Osteoblast (primary cell): ENCODE measurements at regions not wholly inside any gene's neighbourhood (a gene's known extent, or its start where the extent isn't known, plus 50 kb on each side); places are given as distances from the start of the nearest gene placed in this dataset.
A peak's percentile ranks its signal among the peaks of the same experiment; 100 is the strongest.

Experiments used
- DNase-seq: peaks from one replicate; pipeline ENCODE4 v3.0.0; 2011; ENCODE audit warnings: low spot score, mixed read lengths; ENCODE audit not compliant: insufficient read length; ENCODE audit errors: missing footprints
- H2AFZ ChIP-seq: 2 replicates; pipeline ENCODE4 v1.6.0; 2011; ENCODE audit warnings: mild to moderate bottlenecking, low read length
- H3K27ac ChIP-seq: 2 replicates; pipeline ENCODE4 v1.5.1; 2011; ENCODE audit warnings: mild to moderate bottlenecking, low read depth, low read length, moderate library complexity
- H3K27me3 ChIP-seq: 2 replicates; pipeline ENCODE4 v1.6.0; 2012; ENCODE audit warnings: mild to moderate bottlenecking, control low read depth, inconsistent platforms, low read length, moderate library complexity; ENCODE audit not compliant: insufficient read depth
- H3K36me3 ChIP-seq: 2 replicates; pipeline ENCODE4 v1.5.1; 2011; ENCODE audit warnings: mild to moderate bottlenecking, low read length, control low read depth, moderate library complexity; ENCODE audit not compliant: insufficient read depth
- H3K4me1 ChIP-seq: 2 replicates; pipeline ENCODE4 v1.5.1; 2011; ENCODE audit warnings: mild to moderate bottlenecking, low read length, control low read depth, moderate library complexity; ENCODE audit not compliant: insufficient read depth
- H3K4me2 ChIP-seq: 2 replicates; pipeline ENCODE4 v1.6.0; 2011; ENCODE audit warnings: mild to moderate bottlenecking, low read length; ENCODE audit not compliant: insufficient read depth
- H3K4me3 ChIP-seq: fragments of 200-600 bp; sonication (generic); 3 replicates; pipeline ENCODE4 v1.5.1; 2012; ENCODE audit warnings: mild to moderate bottlenecking, low read length, inconsistent platforms; ENCODE audit not compliant: insufficient read depth
- H3K79me2 ChIP-seq: 2 replicates; pipeline ENCODE4 v1.6.0; 2012; ENCODE audit warnings: mild to moderate bottlenecking, low read length, control low read depth, inconsistent platforms; ENCODE audit not compliant: insufficient read depth
- H3K9me3 ChIP-seq: 2 replicates; pipeline ENCODE4 v1.5.1; 2011; ENCODE audit warnings: low read depth, low read length, control low read depth
- H4K20me1 ChIP-seq: 2 replicates; pipeline ENCODE4 v1.6.0; 2012; ENCODE audit warnings: mild to moderate bottlenecking, low read length, control low read depth; ENCODE audit not compliant: insufficient read depth
- TF ChIP-seq, protein P1 (sequence below): IDR thresholded peaks from 2 replicates; pipeline ENCODE4 v1.5.1; 2011; ENCODE audit warnings: mild to moderate bottlenecking, low read depth, low read length, moderate library complexity; ENCODE audit errors: extremely low read depth

DNA sequence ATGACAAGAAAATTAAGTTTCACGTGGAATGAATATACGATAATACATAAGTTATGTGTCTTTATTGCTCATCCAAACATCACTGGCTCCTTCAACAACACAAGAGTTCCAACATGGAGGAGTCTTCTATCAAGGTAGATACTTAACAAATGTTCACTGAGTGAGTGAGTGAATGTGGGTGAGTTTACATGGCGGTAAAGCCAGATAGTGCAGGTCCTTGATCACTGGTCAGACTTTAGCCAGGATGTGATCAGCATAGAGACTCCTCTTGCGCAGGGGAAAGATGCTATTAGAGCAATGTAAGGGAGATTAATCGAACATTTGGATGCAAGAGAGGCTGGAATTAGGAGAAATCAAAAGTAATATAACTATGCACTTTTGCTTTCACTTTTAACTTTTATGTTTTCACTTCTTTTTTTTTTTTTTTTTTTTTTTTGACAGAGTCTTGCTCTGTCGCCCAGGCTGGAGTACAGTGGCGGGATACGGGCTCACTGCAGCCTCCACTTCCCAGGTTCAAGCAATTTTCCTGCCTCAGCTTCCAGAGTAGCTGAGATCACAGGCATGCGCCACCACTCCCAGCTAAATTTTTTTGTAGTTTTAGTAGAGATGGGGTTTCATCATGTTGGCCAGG is 249.0 kb upstream of the ID2 start:
- no peaks in the 10 kb centered on the region for H3K36me3 ChIP-seq
- H3K79me2 ChIP-seq, result no peaks in the 10 kb centered on the region
- H3K4me3 ChIP-seq, result no peak overlapping the region
- no peaks in the 10 kb centered on the region for H3K9me3 ChIP-seq
- DNase-seq, result no peak
- H3K27me3 ChIP-seq, result no peaks in the 10 kb centered on the region
- no peaks in the 10 kb centered on the region for H4K20me1 ChIP-seq
- H3K4me1 ChIP-seq, result no peaks in the 10 kb centered on the region
- no peak overlapping the region for H3K27ac ChIP-seq
- no peak overlapping the region for H3K4me2 ChIP-seq
- TF ChIP-seq, protein P1, sequence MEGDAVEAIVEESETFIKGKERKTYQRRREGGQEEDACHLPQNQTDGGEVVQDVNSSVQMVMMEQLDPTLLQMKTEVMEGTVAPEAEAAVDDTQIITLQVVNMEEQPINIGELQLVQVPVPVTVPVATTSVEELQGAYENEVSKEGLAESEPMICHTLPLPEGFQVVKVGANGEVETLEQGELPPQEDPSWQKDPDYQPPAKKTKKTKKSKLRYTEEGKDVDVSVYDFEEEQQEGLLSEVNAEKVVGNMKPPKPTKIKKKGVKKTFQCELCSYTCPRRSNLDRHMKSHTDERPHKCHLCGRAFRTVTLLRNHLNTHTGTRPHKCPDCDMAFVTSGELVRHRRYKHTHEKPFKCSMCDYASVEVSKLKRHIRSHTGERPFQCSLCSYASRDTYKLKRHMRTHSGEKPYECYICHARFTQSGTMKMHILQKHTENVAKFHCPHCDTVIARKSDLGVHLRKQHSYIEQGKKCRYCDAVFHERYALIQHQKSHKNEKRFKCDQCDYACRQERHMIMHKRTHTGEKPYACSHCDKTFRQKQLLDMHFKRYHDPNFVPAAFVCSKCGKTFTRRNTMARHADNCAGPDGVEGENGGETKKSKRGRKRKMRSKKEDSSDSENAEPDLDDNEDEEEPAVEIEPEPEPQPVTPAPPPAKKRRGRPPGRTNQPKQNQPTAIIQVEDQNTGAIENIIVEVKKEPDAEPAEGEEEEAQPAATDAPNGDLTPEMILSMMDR, result no peak
- H2AFZ ChIP-seq, result peak overlapping the region; percentile 74

DNA sequence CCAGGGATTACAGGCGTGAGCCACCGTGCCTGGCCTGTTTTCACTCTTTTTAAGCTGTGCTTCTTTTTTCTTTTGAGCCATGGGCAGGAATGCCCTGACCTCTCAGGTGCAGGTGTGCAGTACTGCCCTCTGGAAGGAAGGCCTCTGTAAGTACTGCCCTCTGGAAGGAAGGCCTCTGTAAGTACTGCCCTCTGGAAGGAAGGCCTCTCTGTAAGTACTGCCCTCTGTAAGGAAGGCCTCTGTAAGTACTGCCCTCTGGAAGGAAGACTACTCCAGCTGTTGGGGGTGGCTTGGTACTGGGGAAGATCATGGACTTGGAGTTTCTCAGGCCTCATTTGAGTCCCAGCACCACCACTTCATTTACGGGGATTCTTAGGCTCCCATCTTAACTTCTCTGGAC is 248.5 kb upstream of the ID2 start:
- no peaks in the 10 kb centered on the region for H3K79me2 ChIP-seq
- H4K20me1 ChIP-seq, result no peaks in the 10 kb centered on the region
- H2AFZ ChIP-seq, result no peak overlapping the region
- TF ChIP-seq, protein P1, result no peak
- no peak overlapping the region for H3K27ac ChIP-seq
- H3K4me3 ChIP-seq, result no peak overlapping the region
- no peak for DNase-seq
- no peak overlapping the region for H3K4me2 ChIP-seq
- H3K4me1 ChIP-seq, result no peaks in the 10 kb centered on the region
- no peaks in the 10 kb centered on the region for H3K36me3 ChIP-seq
- H3K9me3 ChIP-seq, result no peaks in the 10 kb centered on the region
- H3K27me3 ChIP-seq, result no peaks in the 10 kb centered on the region

DNA sequence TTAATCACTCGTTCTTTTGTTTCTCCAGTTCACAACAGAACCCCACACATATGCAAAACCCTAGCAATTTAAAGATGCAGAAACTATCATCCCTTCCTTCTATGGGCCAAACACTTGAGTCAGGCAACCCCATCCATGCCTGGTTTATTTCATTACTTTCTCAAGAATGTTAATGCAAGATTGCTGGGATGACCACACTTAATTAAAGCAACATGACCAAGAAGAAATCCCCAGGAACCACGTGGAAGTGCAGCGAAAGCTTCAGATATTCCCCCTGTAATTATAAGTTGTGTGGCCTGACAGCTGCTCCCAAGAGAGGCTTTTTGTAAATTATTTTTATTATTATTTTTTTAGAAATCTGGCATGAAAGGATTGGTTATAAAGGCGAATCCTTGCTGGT is 246.2 kb upstream of the ID2 start:
- H3K36me3 ChIP-seq, result no peaks in the 10 kb centered on the region
- H3K4me1 ChIP-seq, result no peaks in the 10 kb centered on the region
- no peaks in the 10 kb centered on the region for H3K79me2 ChIP-seq
- no peak overlapping the region for H2AFZ ChIP-seq
- H3K4me3 ChIP-seq, result no peak overlapping the region
- TF ChIP-seq, protein P1, result no peak
- no peaks in the 10 kb centered on the region for H3K27me3 ChIP-seq
- no peak overlapping the region for H3K27ac ChIP-seq
- no peaks in the 10 kb centered on the region for H3K9me3 ChIP-seq
- H3K4me2 ChIP-seq, result no peak overlapping the region
- no peaks in the 10 kb centered on the region for H4K20me1 ChIP-seq
- DNase-seq, result no peak

DNA sequence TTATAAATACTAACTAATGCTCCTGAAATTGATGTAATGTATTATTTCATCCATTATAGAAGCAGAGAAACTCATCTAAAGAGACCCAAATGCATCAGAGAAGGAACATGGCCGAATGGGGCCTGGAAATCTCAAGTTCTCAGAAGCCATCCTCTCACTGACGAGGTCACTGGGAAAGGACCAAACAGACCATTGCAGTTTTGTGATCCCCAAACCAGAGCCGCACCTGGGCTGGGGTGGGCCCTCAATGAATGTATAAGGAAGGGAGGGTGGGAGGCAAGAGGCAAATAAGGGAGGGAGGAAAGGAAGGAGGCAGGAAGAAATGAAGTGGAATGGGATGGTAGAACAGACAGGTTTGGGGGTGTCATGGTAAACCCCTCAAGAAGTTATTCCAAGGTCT is 245.3 kb upstream of the ID2 start:
- H3K4me1 ChIP-seq, result no peaks in the 10 kb centered on the region
- no peaks in the 10 kb centered on the region for H3K79me2 ChIP-seq
- H3K36me3 ChIP-seq, result no peaks in the 10 kb centered on the region
- H3K4me2 ChIP-seq, result no peak overlapping the region
- H4K20me1 ChIP-seq, result no peaks in the 10 kb centered on the region
- DNase-seq, result no peak
- H3K27ac ChIP-seq, result no peak overlapping the region
- no peaks in the 10 kb centered on the region for H3K27me3 ChIP-seq
- H2AFZ ChIP-seq, result no peak overlapping the region
- H3K9me3 ChIP-seq, result no peaks in the 10 kb centered on the region
- H3K4me3 ChIP-seq, result no peak overlapping the region
- TF ChIP-seq, protein P1, result no peak
